ENCODE measurements at regions not wholly inside any gene's neighbourhood (a gene's known extent, or its start where the extent isn't known, plus 50 kb on each side); places are given as distances from the start of the nearest gene placed in this dataset.

GRCh38 chr10:28432210-28432676, 100.7 kb upstream of the WAC start:
- TF ChIP-seq CTCF (IDR thresholded peaks at IDR 0.05) = peak; percentile 85
- ATAC-seq (ENCODE audit: poor library complexity) (peak; percentile 65), DNase-seq (peak in 8 of 14 experiments; percentile 2 to 72 (median 16))
- H3K27ac Mint-ChIP-seq = no peak overlapping the region
- H3K4me1 Mint-ChIP-seq (ENCODE audit: low read depth) = peaks cover 8% of the 10 kb centered on the region
- H3K9me3 Mint-ChIP-seq = no peaks in the 10 kb centered on the region
- POLR2A ChIA-PET = no interaction called here
- peak overlapping the region; percentile 44 for H3K4me3 Mint-ChIP-seq
- Histone ChIP-seq H3K27me3 (ENCODE audit: control insufficient read depth in 1 of 2, insufficient read depth in 2 of 2, low read length in 2 of 2) (no peaks in the 10 kb centered on the region), H3K36me3 (ENCODE audit: insufficient read depth, low read length) (no peaks in the 10 kb centered on the region), H3K9me3 (ENCODE audit: control insufficient read depth in 1 of 2, insufficient read depth in 1 of 2, low read length in 2 of 2) (no peaks in the 10 kb centered on the region), H3K4me3 (ENCODE audit: low read length) (peak overlapping the region; percentile 15), H3K27ac (ENCODE audit: low read depth in 1 of 2, low read length in 2 of 2) (no peak overlapping the region), H3K4me1 (ENCODE audit: insufficient read depth, low read length) (peaks cover 5% of the 10 kb centered on the region)
- H3K27me3 Mint-ChIP-seq = peaks cover 4% of the 10 kb centered on the region
- CTCF ChIA-PET = no interaction called here
- intact Hi-C loops (cut with DNase I, micrococcal nuclease) = loop anchor here (2.0 to 10.0 kb wide), 5 partner anchors 101 to 233 kb away; partner anchors contain the start of gene WAC (in 1 of the 2)
- no peaks in the 10 kb centered on the region for H3K36me3 Mint-ChIP-seq (ENCODE audit: low read depth)

- no peak for TF ChIP-seq CTCF (IDR thresholded peaks at IDR 0.05)
- Histone ChIP-seq H3K36me3 (ENCODE audit: insufficient read depth, low read length) (no peaks in the 10 kb centered on the region), H3K27me3 (ENCODE audit: control insufficient read depth in 1 of 2, insufficient read depth in 2 of 2, low read length in 2 of 2) (no peaks in the 10 kb centered on the region), H3K4me3 (ENCODE audit: low read length) (no peak overlapping the region), H3K4me1 (ENCODE audit: insufficient read depth, low read length) (peaks cover 5% of the 10 kb centered on the region), H3K27ac (ENCODE audit: low read depth in 1 of 2, low read length in 2 of 2) (no peak overlapping the region), H3K9me3 (ENCODE audit: control insufficient read depth in 1 of 2, insufficient read depth in 1 of 2, low read length in 2 of 2) (no peaks in the 10 kb centered on the region)
- Mint-ChIP-seq H3K9me3 (no peaks in the 10 kb centered on the region), H3K4me3 (no peak overlapping the region), H3K4me1 (ENCODE audit: low read depth) (peaks cover 8% of the 10 kb centered on the region), H3K27ac (no peak overlapping the region), H3K36me3 (ENCODE audit: low read depth) (no peaks in the 10 kb centered on the region), H3K27me3 (peaks cover 10% of the 10 kb centered on the region)
- intact Hi-C loops (cut with DNase I, micrococcal nuclease) = loop anchor here (5.0 to 10.0 kb wide), 4 partner anchors 108 to 231 kb away; no protein-coding TSS in a partner anchor
- DNase-seq (no peak), ATAC-seq (ENCODE audit: poor library complexity) (no peak)
- ChIA-PET CTCF (no interaction called here), POLR2A (no interaction called here)
These were observed 98.9 kb upstream of the WAC start for GRCh38 chr10:28434063-28434462.

GRCh38 chr10:28442403-28442802, 90.5 kb upstream of the WAC start:
- Histone ChIP-seq H3K36me3 (ENCODE audit: insufficient read depth, low read length) (no peaks in the 10 kb centered on the region), H3K27ac (ENCODE audit: low read depth in 1 of 2, low read length in 2 of 2) (no peak overlapping the region), H3K27me3 (ENCODE audit: control insufficient read depth in 1 of 2, insufficient read depth in 2 of 2, low read length in 2 of 2) (peaks cover 0 to 6% of the 10 kb centered on the region in 2 experiments), H3K4me1 (ENCODE audit: insufficient read depth, low read length) (no peaks in the 10 kb centered on the region), H3K9me3 (ENCODE audit: control insufficient read depth in 1 of 2, insufficient read depth in 1 of 2, low read length in 2 of 2) (no peaks in the 10 kb centered on the region), H3K4me3 (ENCODE audit: low read length) (no peak overlapping the region)
- ChIA-PET CTCF (no interaction called here), POLR2A (no interaction called here)
- Mint-ChIP-seq H3K27ac (no peak overlapping the region), H3K9me3 (no peaks in the 10 kb centered on the region), H3K27me3 (peaks cover 6% of the 10 kb centered on the region), H3K4me1 (ENCODE audit: low read depth) (no peaks in the 10 kb centered on the region), H3K36me3 (ENCODE audit: low read depth) (no peaks in the 10 kb centered on the region), H3K4me3 (no peak overlapping the region)
- no peak for DNase-seq
- intact Hi-C loops (cut with DNase I, micrococcal nuclease) = no loop called here
- no peak for TF ChIP-seq CTCF (IDR thresholded peaks at IDR 0.05)
- no peak for ATAC-seq (ENCODE audit: poor library complexity)

All from CD4-positive, alpha-beta T cell (primary cell).